Right atrium auricular region (tissue), 2 donors: ENCODE measurements at regions not wholly inside any gene's neighbourhood (a gene's known extent, or its start where the extent isn't known, plus 50 kb on each side); places are given as distances from the start of the nearest gene placed in this dataset.

ENCODE experiments used
- DNase-seq: peaks from one replicate; pipeline ENCODE4 v3.0.0-alpha.2; 2019; ENCODE audit warnings: low spot score
- H3K27ac ChIP-seq, 2 donors: fragments of 200-600 bp; sonication (generic); 1 replicate in 1 of 2; 2 replicates in 1 of 2; pipeline ENCODE4 v1.5.1; 2016 to 2019
- H3K27me3 ChIP-seq, 2 donors: fragments of 200-600 bp; sonication (generic); one replicate each; pipeline versions ENCODE4 v1.5.1 to v1.6.0; 2017 to 2019
- H3K36me3 ChIP-seq: fragments of 200-600 bp; sonication (generic); one replicate; pipeline ENCODE4 v1.5.1; 2016
- H3K4me1 ChIP-seq, 2 donors: fragments of 200-600 bp; sonication (generic); one replicate each; pipeline versions ENCODE4 v1.5.1 to v1.6.0; 2017 to 2019
- H3K4me3 ChIP-seq, 2 donors: fragments of 200-600 bp; sonication (generic); 1 replicate in 1 of 2; 2 replicates in 1 of 2; pipeline ENCODE4 v1.5.1; 2017 to 2019; ENCODE audit warnings: mild to moderate bottlenecking in 1 of 2, moderate library complexity in 1 of 2
- H3K9me3 ChIP-seq, 2 donors: fragments of 200-600 bp; sonication (generic); one replicate each; pipeline ENCODE4 v1.5.1; 2019
- CTCF ChIP-seq, 2 donors: fragments of 200-600 bp; sonication (generic); IDR thresholded peaks; one replicate each; pipeline ENCODE4 v1.5.1; 2019; ENCODE audit warnings: antibody characterized with exemption in 2 of 2

GRCh38 chr14:38138473-38139138 is 69.1 kb upstream of the SSTR1 start:
- Histone ChIP-seq H3K27ac (no peak overlapping the region), H3K36me3 (no peaks in the 10 kb centered on the region), H3K4me3 (no peak overlapping the region), H3K4me1 (no peaks in the 10 kb centered on the region), H3K9me3 (no peaks in the 10 kb centered on the region), H3K27me3 (no peaks in the 10 kb centered on the region)
- no peak for DNase-seq
- no peak for TF ChIP-seq CTCF (IDR thresholded peaks at IDR 0.05)

GRCh38 chr14:38139926-38140325 is 67.8 kb upstream of the SSTR1 start:
- Histone ChIP-seq H3K9me3 (no peaks in the 10 kb centered on the region), H3K36me3 (no peaks in the 10 kb centered on the region), H3K4me3 (no peak overlapping the region), H3K4me1 (no peaks in the 10 kb centered on the region), H3K27me3 (no peaks in the 10 kb centered on the region), H3K27ac (no peak overlapping the region)
- no peak for TF ChIP-seq CTCF (IDR thresholded peaks at IDR 0.05)
- DNase-seq: no peak

GRCh38 chr14:38143170-38143569 is 64.5 kb upstream of the SSTR1 start:
- H3K27me3 ChIP-seq: no peaks in the 10 kb centered on the region
- no peaks in the 10 kb centered on the region for H3K9me3 ChIP-seq
- no peaks in the 10 kb centered on the region for H3K4me1 ChIP-seq
- H3K27ac ChIP-seq: no peak overlapping the region
- no peak for DNase-seq
- TF ChIP-seq CTCF (IDR thresholded peaks at IDR 0.05): no peak
- H3K36me3 ChIP-seq: no peaks in the 10 kb centered on the region
- no peak overlapping the region for H3K4me3 ChIP-seq

- Histone ChIP-seq H3K4me3 (no peak overlapping the region), H3K9me3 (no peaks in the 10 kb centered on the region), H3K27ac (no peak overlapping the region), H3K36me3 (no peaks in the 10 kb centered on the region), H3K27me3 (no peaks in the 10 kb centered on the region), H3K4me1 (no peaks in the 10 kb centered on the region)
- TF ChIP-seq CTCF (IDR thresholded peaks at IDR 0.05): no peak
- DNase-seq: no peak
Measured at GRCh38 chr14:38143659-38144505, 63.8 kb upstream of the SSTR1 start.

DNA sequence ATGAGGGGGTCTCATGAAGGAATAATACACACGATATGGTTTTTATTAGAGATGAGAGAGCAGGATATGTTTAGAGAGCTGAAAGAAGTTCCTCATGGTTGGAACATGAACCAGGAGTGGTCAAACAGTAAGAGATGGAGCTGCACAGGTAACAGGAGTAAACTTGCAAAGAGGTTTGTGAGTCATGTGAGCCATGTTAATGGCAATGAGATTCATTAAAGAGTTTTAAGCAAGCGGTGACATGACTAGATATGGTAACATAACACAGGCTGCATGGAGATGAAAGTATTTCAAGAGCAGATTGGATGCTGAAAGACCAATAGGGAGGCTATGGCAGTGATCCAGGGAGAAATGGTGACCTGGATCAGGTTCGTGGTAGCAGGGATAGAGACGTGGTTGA is 62.6 kb upstream of the SSTR1 start:
- no peak for TF ChIP-seq CTCF (IDR thresholded peaks at IDR 0.05)
- DNase-seq: no peak
- Histone ChIP-seq H3K9me3 (no peaks in the 10 kb centered on the region), H3K4me3 (no peak overlapping the region), H3K4me1 (no peaks in the 10 kb centered on the region), H3K27me3 (no peaks in the 10 kb centered on the region), H3K27ac (no peak overlapping the region), H3K36me3 (no peaks in the 10 kb centered on the region)
